WERI-Rb-1 (cell line): ENCODE measurements at regions not wholly inside any gene's neighbourhood (a gene's known extent, or its start where the extent isn't known, plus 50 kb on each side); places are given as distances from the start of the nearest gene placed in this dataset.

Source experiments
- DNase-seq: peaks from one replicate; pipeline ENCODE4 v3.0.0-alpha.2; 2020
- H3K27ac ChIP-seq: fragments of 250-450 bp; sonication (Bioruptor Pico); 2 replicates; pipeline ENCODE4 v1.5.1; 2020; ENCODE audit warnings: mild to moderate bottlenecking, moderate library complexity
- H3K27me3 ChIP-seq: fragments of 250-450 bp; sonication (Bioruptor Pico); 2 replicates; pipeline ENCODE4 v1.5.1; 2021; ENCODE audit warnings: mild to moderate bottlenecking, low read depth, moderate library complexity; ENCODE audit not compliant: insufficient read depth, severe bottlenecking
- H3K36me3 ChIP-seq: fragments of 250-450 bp; sonication (Bioruptor Pico); 2 replicates; pipeline ENCODE4 v1.5.1; 2020; ENCODE audit warnings: mild to moderate bottlenecking, moderate library complexity
- H3K4me3 ChIP-seq: 2 replicates; pipeline ENCODE4 v1.5.1; 2011; ENCODE audit warnings: low read depth, mild to moderate bottlenecking, control low read depth, low read length
- H3K9me3 ChIP-seq: fragments of 250-450 bp; sonication (Bioruptor Pico); 2 replicates; pipeline ENCODE4 v1.5.1; 2021; ENCODE audit warnings: mild to moderate bottlenecking, moderate library complexity; ENCODE audit not compliant: severe bottlenecking
- CTCF ChIP-seq: IDR thresholded peaks from 2 replicates; pipeline ENCODE4 v1.5.1; 2011; ENCODE audit warnings: low read depth, mild to moderate bottlenecking, control low read depth, inconsistent platforms, low read length

GRCh38 chr2:184528119-184528518 is 70.2 kb upstream of the ZNF804A start:
- H3K27ac ChIP-seq = no peak overlapping the region
- DNase-seq = no peak
- TF ChIP-seq CTCF = no peak
- H3K4me3 ChIP-seq = no peak overlapping the region
- no peaks in the 10 kb centered on the region for H3K27me3 ChIP-seq
- no peaks in the 10 kb centered on the region for H3K36me3 ChIP-seq
- peaks cover 6% of the 10 kb centered on the region for H3K9me3 ChIP-seq

- Histone ChIP-seq H3K4me3 (no peak overlapping the region), H3K36me3 (no peaks in the 10 kb centered on the region), H3K27ac (no peak overlapping the region), H3K9me3 (peaks cover 6% of the 10 kb centered on the region), H3K27me3 (no peaks in the 10 kb centered on the region)
- no peak for TF ChIP-seq CTCF
- DNase-seq = no peak
These were observed 68.1 kb upstream of the ZNF804A start for GRCh38 chr2:184530239-184530638.

- no peak for DNase-seq
- TF ChIP-seq CTCF = no peak
- Histone ChIP-seq H3K36me3 (no peaks in the 10 kb centered on the region), H3K4me3 (no peak overlapping the region), H3K27ac (no peak overlapping the region), H3K9me3 (peaks cover 6% of the 10 kb centered on the region), H3K27me3 (no peaks in the 10 kb centered on the region)
These were observed 67.4 kb upstream of the ZNF804A start for GRCh38 chr2:184530959-184531358.

- DNase-seq = no peak
- Histone ChIP-seq H3K4me3 (no peak overlapping the region), H3K36me3 (no peaks in the 10 kb centered on the region), H3K9me3 (peaks cover 5% of the 10 kb centered on the region), H3K27me3 (no peaks in the 10 kb centered on the region), H3K27ac (no peak overlapping the region)
- no peak for TF ChIP-seq CTCF
These were observed 65.8 kb upstream of the ZNF804A start for GRCh38 chr2:184532551-184532950.

- no peak for DNase-seq
- H3K27ac ChIP-seq = no peak overlapping the region
- no peak for TF ChIP-seq CTCF
- H3K4me3 ChIP-seq = no peak overlapping the region
- H3K36me3 ChIP-seq = no peaks in the 10 kb centered on the region
- H3K27me3 ChIP-seq = no peaks in the 10 kb centered on the region
- no peaks in the 10 kb centered on the region for H3K9me3 ChIP-seq
These were observed 63.3 kb upstream of the ZNF804A start for GRCh38 chr2:184534986-184535385.

- no peak overlapping the region for H3K4me3 ChIP-seq
- DNase-seq = no peak
These were observed 58.0 kb upstream of the ZNF804A start for GRCh38 chr2:184540246-184540789.

More at GRCh38 chr2:184540246-184540789, 58.0 kb upstream of the ZNF804A start:
- H3K36me3 ChIP-seq = no peaks in the 10 kb centered on the region
- no peak for TF ChIP-seq CTCF
- no peak overlapping the region for H3K27ac ChIP-seq
- H3K9me3 ChIP-seq = peaks cover 3% of the 10 kb centered on the region
- no peaks in the 10 kb centered on the region for H3K27me3 ChIP-seq
